ENCODE measurements at regions not wholly inside any gene's neighbourhood (a gene's known extent, or its start where the extent isn't known, plus 50 kb on each side); places are given as distances from the start of the nearest gene placed in this dataset.

- DNase-seq (ENCODE audit: low read depth in 2 of 2) = no peak
Observed at GRCh38 chr4:13844740-13845139, 217.2 kb upstream of the BOD1L1 start.

- DNase-seq (ENCODE audit: low read depth in 2 of 2) = no peak
Observed at GRCh38 chr4:13849778-13850177, 222.3 kb upstream of the BOD1L1 start.

- DNase-seq (ENCODE audit: low read depth in 2 of 2) = no peak
Observed at GRCh38 chr4:13851085-13851940, 223.8 kb upstream of the BOD1L1 start.

- no peak for DNase-seq (ENCODE audit: low read depth in 2 of 2)
Observed at GRCh38 chr4:13852411-13852810, 224.9 kb upstream of the BOD1L1 start.

- DNase-seq (ENCODE audit: low read depth in 2 of 2) = no peak
Observed at GRCh38 chr4:13856387-13856786, 228.9 kb upstream of the BOD1L1 start.

- no peak for DNase-seq (ENCODE audit: low read depth in 2 of 2)
Observed at GRCh38 chr4:13857397-13857796, 229.9 kb upstream of the BOD1L1 start.

GRCh38 chr4:13857800-13858199, 230.3 kb upstream of the BOD1L1 start:
- no peak for DNase-seq (ENCODE audit: low read depth in 2 of 2)

GRCh38 chr4:13859423-13859822, 231.9 kb upstream of the BOD1L1 start:
- DNase-seq (ENCODE audit: low read depth in 2 of 2) = no peak

GRCh38 chr4:13860126-13860525, 232.6 kb upstream of the BOD1L1 start:
- DNase-seq (ENCODE audit: low read depth in 2 of 2) = no peak

GRCh38 chr4:13865871-13866669, 238.5 kb upstream of the BOD1L1 start:
- no peak for DNase-seq (ENCODE audit: low read depth in 2 of 2)

- DNase-seq (ENCODE audit: low read depth in 2 of 2) = no peak
Observed at GRCh38 chr4:13866881-13867280, 239.4 kb upstream of the BOD1L1 start.

GRCh38 chr4:13872155-13872554, 244.6 kb upstream of the BOD1L1 start:
- DNase-seq (ENCODE audit: low read depth in 2 of 2) = no peak

GRCh38 chr4:13872955-13873354, 245.4 kb upstream of the BOD1L1 start:
- DNase-seq (ENCODE audit: low read depth in 2 of 2) = no peak

GRCh38 chr4:13875181-13875580, 247.7 kb upstream of the BOD1L1 start:
- no peak for DNase-seq (ENCODE audit: low read depth in 2 of 2)

GRCh38 chr4:13876131-13876530, 248.6 kb upstream of the BOD1L1 start:
- DNase-seq (ENCODE audit: low read depth in 2 of 2) = no peak

- no peak for DNase-seq (ENCODE audit: low read depth in 2 of 2)
Observed at GRCh38 chr4:13876940-13877339, 249.4 kb upstream of the BOD1L1 start.

- no peak for DNase-seq (ENCODE audit: low read depth in 2 of 2)
Observed at GRCh38 chr4:13877626-13878025, 250.1 kb upstream of the BOD1L1 start.

- no peak for DNase-seq (ENCODE audit: low read depth in 2 of 2)
Observed at GRCh38 chr4:13881892-13882291, 254.4 kb upstream of the BOD1L1 start.

- no peak for DNase-seq (ENCODE audit: low read depth in 2 of 2)
Observed at GRCh38 chr4:13887010-13887409, 259.5 kb upstream of the BOD1L1 start.

GRCh38 chr4:13888112-13888511, 260.6 kb upstream of the BOD1L1 start:
- DNase-seq (ENCODE audit: low read depth in 2 of 2) = no peak

GRCh38 chr4:13891544-13891939, 264.0 kb upstream of the BOD1L1 start:
- DNase-seq (ENCODE audit: low read depth in 2 of 2) = no peak

- DNase-seq (ENCODE audit: low read depth in 2 of 2) = no peak
Observed at GRCh38 chr4:13892739-13893105, 265.2 kb upstream of the BOD1L1 start.

- DNase-seq (ENCODE audit: low read depth in 2 of 2) = no peak
Observed at GRCh38 chr4:13893211-13893610, 265.7 kb upstream of the BOD1L1 start.
